ENCODE measurements at regions not wholly inside any gene's neighbourhood (a gene's known extent, or its start where the extent isn't known, plus 50 kb on each side); places are given as distances from the start of the nearest gene placed in this dataset.

DNA sequence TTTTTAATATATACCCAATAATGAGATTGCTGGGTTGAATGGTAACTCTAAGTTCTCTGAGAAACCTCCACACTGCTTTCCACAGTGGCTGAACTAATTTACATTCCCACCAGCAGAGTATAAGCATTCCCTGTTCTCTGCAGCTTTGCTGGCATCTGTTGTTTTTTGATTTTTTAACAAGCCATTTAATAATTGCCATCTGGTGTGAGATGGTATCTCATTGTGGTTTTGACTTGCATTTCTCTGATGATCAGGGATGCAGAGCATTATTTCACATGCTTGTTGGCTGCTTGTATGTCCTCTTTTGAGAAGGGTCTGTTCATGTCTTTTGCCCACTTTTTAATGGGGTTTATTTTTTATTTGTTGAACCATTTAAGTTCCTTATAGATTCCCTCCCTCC is 75.0 kb upstream of the EPHB3 start:
- Histone ChIP-seq H3K4me2 (ENCODE audit: insufficient read depth, insufficient read length, low read length) (no peak overlapping the region), H4K20me1 (ENCODE audit: control insufficient read depth, insufficient read depth, insufficient read length) (no peaks in the 10 kb centered on the region), H2BK120ac (ENCODE audit: low read depth, low read length, poor library complexity, severe bottlenecking) (no peak overlapping the region), H4K8ac (replicated peaks; ENCODE audit: insufficient read length, low read depth, low read length) (no peak overlapping the region), H3K27me3 (ENCODE audit: insufficient read depth, low read length) (no peaks in the 10 kb centered on the region), H2AFZ (ENCODE audit: low read length) (no peak overlapping the region), H2BK12ac (ENCODE audit: insufficient read length, low read depth, low read length) (no peak overlapping the region), H3K27ac (ENCODE audit: insufficient read length, low read depth, low read length) (no peak overlapping the region), H3K4ac (ENCODE audit: low read depth, low read length) (no peak overlapping the region), H3K79me1 (ENCODE audit: insufficient read depth, low read depth, low read length, poor library complexity, severe bottlenecking) (no peaks in the 10 kb centered on the region), H4K91ac (ENCODE audit: insufficient read length, low read depth, low read length) (no peak overlapping the region), H4K5ac (ENCODE audit: insufficient read length, low read depth, low read length) (no peak overlapping the region), H3T11ph (ENCODE audit: low read length) (no peak overlapping the region), H3K79me2 (ENCODE audit: insufficient read depth, low read length) (no peaks in the 10 kb centered on the region), H3K4me1 (ENCODE audit: insufficient read depth, low read length) (no peaks in the 10 kb centered on the region), H3K9ac (ENCODE audit: extremely low read depth, insufficient read length, low read length) (no peak overlapping the region), H2BK15ac (ENCODE audit: low read depth, low read length) (no peak overlapping the region), H3K14ac (ENCODE audit: insufficient read depth, low read length) (no peak overlapping the region), H3K9me3 (ENCODE audit: control insufficient read depth, low read depth, low read length) (no peaks in the 10 kb centered on the region), H2BK5ac (ENCODE audit: insufficient read length, low read length) (no peak overlapping the region), H3K23ac (ENCODE audit: insufficient read length, low read depth, low read length) (no peak overlapping the region), H3K23me2 (ENCODE audit: insufficient read length, low read depth, low read length, poor library complexity, severe bottlenecking) (no peaks in the 10 kb centered on the region), H3K18ac (ENCODE audit: insufficient read length, low read depth, low read length) (no peak overlapping the region), H3K56ac (ENCODE audit: insufficient read length, low read depth, low read length) (no peak overlapping the region), H2AK5ac (ENCODE audit: insufficient read length, low read length) (no peak overlapping the region), H2BK20ac (ENCODE audit: low read depth, low read length, poor library complexity, severe bottlenecking) (no peak overlapping the region)
- DNase-seq = no peak
- TF ChIP-seq, protein P1, sequence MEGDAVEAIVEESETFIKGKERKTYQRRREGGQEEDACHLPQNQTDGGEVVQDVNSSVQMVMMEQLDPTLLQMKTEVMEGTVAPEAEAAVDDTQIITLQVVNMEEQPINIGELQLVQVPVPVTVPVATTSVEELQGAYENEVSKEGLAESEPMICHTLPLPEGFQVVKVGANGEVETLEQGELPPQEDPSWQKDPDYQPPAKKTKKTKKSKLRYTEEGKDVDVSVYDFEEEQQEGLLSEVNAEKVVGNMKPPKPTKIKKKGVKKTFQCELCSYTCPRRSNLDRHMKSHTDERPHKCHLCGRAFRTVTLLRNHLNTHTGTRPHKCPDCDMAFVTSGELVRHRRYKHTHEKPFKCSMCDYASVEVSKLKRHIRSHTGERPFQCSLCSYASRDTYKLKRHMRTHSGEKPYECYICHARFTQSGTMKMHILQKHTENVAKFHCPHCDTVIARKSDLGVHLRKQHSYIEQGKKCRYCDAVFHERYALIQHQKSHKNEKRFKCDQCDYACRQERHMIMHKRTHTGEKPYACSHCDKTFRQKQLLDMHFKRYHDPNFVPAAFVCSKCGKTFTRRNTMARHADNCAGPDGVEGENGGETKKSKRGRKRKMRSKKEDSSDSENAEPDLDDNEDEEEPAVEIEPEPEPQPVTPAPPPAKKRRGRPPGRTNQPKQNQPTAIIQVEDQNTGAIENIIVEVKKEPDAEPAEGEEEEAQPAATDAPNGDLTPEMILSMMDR (conservative IDR thresholded peaks at IDR 0.05) = no peak
- Mint-ChIP-seq H3K4me3 (no peak overlapping the region), H3K27ac (no peak overlapping the region), H3K9me3 (no peaks in the 10 kb centered on the region; a peak in 1 of 5 replicates), H3K27me3 (ENCODE audit: low read depth) (peaks cover 10% of the 10 kb centered on the region), H3K4me1 (no peaks in the 10 kb centered on the region), H3K36me3 (ENCODE audit: insufficient read depth in 1 of 3, low read depth in 3 of 3) (no peaks in the 10 kb centered on the region)
